ENCODE measurements at regions not wholly inside any gene's neighbourhood (a gene's known extent, or its start where the extent isn't known, plus 50 kb on each side); places are given as distances from the start of the nearest gene placed in this dataset.

DNA sequence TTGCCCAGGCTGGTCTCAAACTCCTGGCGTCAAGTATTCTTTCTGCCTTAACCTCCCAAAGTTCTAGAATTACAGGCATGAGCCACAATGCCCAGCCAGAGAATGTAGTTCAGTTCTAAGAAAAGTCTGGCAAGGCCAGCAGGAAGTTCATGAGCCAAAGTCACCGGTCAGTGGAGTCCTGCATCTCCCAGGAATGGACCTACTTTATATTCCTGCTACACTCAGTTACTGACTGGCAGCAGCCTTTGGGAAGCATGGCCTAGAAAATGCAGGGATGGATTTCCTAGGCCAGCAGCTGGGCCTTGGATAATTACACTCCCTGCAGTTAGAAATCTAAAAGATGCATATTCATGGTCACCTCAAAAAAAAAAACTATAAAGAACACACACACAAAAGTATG, 135.7 kb downstream of the CAAP1 start:
- ATAC-seq (no peak), DNase-seq (no peak)
- TF ChIP-seq, protein P1, sequence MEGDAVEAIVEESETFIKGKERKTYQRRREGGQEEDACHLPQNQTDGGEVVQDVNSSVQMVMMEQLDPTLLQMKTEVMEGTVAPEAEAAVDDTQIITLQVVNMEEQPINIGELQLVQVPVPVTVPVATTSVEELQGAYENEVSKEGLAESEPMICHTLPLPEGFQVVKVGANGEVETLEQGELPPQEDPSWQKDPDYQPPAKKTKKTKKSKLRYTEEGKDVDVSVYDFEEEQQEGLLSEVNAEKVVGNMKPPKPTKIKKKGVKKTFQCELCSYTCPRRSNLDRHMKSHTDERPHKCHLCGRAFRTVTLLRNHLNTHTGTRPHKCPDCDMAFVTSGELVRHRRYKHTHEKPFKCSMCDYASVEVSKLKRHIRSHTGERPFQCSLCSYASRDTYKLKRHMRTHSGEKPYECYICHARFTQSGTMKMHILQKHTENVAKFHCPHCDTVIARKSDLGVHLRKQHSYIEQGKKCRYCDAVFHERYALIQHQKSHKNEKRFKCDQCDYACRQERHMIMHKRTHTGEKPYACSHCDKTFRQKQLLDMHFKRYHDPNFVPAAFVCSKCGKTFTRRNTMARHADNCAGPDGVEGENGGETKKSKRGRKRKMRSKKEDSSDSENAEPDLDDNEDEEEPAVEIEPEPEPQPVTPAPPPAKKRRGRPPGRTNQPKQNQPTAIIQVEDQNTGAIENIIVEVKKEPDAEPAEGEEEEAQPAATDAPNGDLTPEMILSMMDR (IDR thresholded peaks at IDR 0.05) = no peak

DNA sequence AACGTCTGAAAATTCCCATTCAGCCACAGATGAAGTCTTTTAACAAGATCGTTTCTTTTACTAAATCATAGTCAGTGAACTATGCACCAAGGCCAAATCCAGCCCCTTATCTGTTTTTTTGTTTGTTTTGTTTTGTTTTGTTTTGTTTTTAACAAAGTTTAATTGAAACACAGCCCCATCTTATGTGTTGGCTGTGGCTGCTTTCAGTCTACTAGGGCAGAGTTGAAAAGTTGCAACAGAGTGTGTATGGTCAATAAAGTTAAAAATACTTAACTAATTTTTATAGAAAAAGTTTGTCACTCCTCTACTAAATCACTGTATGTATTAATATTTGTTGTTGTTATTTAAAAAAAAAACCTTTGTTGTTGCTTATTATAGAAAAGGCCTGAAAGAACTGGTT, 137.1 kb downstream of the CAAP1 start:
- intact Hi-C loops (cut with DNase I, micrococcal nuclease) = no loop called here

More for the DNA sequence above, 135.7 kb downstream of the CAAP1 start:
- no peaks in the 10 kb centered on the region for H3K9me3 ChIP-seq
- H3K36me3 ChIP-seq (ENCODE audit: low read depth) = no peaks in the 10 kb centered on the region
- no peak overlapping the region for H3K4me3 ChIP-seq
- intact Hi-C loops (cut with DNase I, micrococcal nuclease) = no loop called here
- no peaks in the 10 kb centered on the region for H3K4me1 ChIP-seq (ENCODE audit: low read depth)

DNA sequence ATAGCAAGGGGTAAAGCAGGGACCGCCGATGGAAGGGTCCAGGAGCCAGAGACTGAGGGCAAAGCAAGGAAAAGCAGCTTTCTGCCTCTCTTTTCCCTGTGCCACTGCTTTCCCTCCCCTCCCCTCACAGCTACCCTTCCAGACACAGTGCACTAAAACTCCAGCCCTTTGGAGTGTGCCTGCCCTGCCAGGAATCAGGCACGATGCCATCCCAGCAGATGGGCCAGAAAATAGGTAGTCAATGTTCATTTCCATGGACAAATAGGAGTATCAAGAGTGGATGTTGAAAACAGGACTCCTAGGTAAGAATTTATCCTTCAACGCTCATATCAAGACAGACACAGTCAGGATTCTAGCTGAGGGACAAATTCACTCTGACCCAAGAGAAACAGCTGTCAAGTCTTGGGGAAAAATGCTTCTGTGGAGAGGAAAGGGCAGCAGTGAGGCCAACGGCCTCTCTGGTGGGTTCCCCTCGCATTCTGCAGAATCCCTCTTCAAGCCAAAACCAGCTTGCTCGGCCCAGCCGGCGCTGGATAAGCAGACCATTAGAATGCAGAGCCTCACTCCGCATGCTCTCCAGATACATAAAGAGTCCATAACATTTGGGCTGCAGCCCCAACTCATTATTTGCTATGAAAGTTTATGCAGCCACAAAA, 138.0 kb downstream of the CAAP1 start:
- DNase-seq = no peak
- Histone ChIP-seq H3K9me3 (no peaks in the 10 kb centered on the region), H3K4me3 (no peak overlapping the region), H3K36me3 (ENCODE audit: low read depth) (no peaks in the 10 kb centered on the region), H3K4me1 (ENCODE audit: low read depth) (no peaks in the 10 kb centered on the region)
- TF ChIP-seq, protein P1 (IDR thresholded peaks at IDR 0.05) = no peak
- intact Hi-C loops (cut with DNase I, micrococcal nuclease) = no loop called here
- ATAC-seq = no peak

More for the DNA sequence above, 137.1 kb downstream of the CAAP1 start:
- no peaks in the 10 kb centered on the region for H3K4me1 ChIP-seq (ENCODE audit: low read depth)
- no peaks in the 10 kb centered on the region for H3K9me3 ChIP-seq
- H3K36me3 ChIP-seq (ENCODE audit: low read depth) = no peaks in the 10 kb centered on the region
- H3K4me3 ChIP-seq = no peak overlapping the region
- DNase-seq (no peak), ATAC-seq (no peak)
- TF ChIP-seq, protein P1 (IDR thresholded peaks at IDR 0.05) = no peak

DNA sequence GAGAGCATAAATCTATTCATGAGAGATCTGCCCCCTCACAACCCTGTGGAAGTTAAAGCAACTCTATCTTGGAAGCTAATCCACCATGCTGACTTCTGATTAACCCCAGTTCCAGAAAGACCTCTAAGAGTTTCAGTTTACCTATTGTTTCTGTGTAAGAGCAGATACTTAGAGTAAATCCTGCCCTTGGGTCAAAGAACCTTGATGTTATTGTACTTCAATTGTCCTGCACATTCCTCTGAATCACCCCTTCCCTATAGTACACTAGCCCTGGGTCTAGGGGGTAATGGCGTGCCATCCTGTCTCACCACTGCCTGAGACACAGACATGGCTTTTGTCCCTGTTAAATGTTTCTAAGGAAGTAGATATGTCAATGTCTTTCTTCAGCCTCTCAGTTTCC, 138.6 kb downstream of the CAAP1 start:
- no peaks in the 10 kb centered on the region for H3K4me1 ChIP-seq (ENCODE audit: low read depth)
- H3K4me3 ChIP-seq = no peak overlapping the region
- no peaks in the 10 kb centered on the region for H3K36me3 ChIP-seq (ENCODE audit: low read depth)
- H3K9me3 ChIP-seq = no peaks in the 10 kb centered on the region
- intact Hi-C loops (cut with DNase I, micrococcal nuclease) = no loop called here
- ATAC-seq = no peak
- TF ChIP-seq, protein P1 (IDR thresholded peaks at IDR 0.05) = no peak
- DNase-seq = no peak

DNA sequence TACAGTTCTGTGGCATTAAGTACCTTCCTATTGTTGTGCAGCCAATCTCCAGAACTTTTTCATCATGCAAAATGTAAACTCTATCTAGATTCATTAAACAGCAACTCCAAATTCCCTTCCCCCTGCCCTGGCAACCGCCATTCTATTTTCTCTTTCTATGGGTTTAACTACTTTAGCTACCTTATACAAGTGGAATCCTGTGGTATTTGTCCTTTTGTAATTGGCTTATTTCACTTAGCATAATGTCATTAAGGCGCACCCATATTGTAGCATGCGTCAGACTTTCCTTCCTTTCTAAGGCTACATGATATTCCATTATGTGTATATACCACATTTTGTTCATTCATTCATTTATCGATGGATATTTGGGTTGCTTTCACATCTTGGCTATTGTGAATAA, 142.4 kb downstream of the CAAP1 start:
- Histone ChIP-seq H3K4me1 (ENCODE audit: low read depth) (no peaks in the 10 kb centered on the region), H3K4me3 (no peak overlapping the region), H3K9me3 (no peaks in the 10 kb centered on the region), H3K36me3 (ENCODE audit: low read depth) (no peaks in the 10 kb centered on the region)
- TF ChIP-seq, protein P1 (IDR thresholded peaks at IDR 0.05) = no peak
- no peak for ATAC-seq
- DNase-seq = no peak
- intact Hi-C loops (cut with DNase I, micrococcal nuclease) = no loop called here
